ENCODE measurements at regions not wholly inside any gene's neighbourhood (a gene's known extent, or its start where the extent isn't known, plus 50 kb on each side); places are given as distances from the start of the nearest gene placed in this dataset.

- no peak for DNase-seq
Observed at GRCh38 chr7:124692425-124692824, 73.2 kb downstream of the GPR37 start.

DNA sequence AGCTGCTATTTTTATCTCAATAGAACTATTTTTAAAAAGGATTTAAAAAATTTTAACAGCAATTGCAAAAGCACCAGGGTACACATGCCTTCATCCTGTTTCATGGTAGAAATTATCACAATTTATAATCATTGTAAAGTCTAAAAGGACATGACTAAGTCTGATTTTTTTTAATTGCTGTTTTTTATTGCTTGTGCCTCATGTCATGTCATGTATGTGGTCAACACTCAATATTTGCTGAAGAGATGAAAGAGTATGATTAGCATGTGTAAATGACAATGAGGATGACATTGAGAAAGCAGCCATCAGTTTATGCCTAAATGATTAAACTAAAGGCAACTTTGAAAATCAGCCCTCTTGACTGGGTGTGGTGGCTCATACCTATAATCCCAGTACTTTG, 74.8 kb downstream of the GPR37 start:
- no peak for DNase-seq

- DNase-seq, result no peak
Observed at GRCh38 chr7:124689931-124690330, 75.7 kb downstream of the GPR37 start.

DNA sequence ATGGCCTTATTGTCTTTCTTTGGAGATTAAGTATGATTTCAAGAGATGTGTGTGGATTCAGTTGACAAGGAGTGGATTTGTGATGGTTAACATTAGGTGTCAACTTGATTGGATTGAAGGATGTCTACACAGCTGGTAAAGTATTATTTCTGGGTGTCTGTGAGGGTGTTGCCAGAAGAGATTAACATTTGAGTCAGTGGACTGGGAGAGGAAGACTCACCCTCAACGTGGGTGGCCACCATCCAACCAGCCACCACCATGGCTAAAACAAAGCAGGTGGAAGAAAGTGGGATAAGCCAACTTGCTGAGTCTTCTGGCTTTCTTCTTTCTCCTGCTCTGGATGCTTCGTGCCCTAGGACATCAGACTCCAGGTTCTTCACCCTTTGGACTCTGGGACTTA, 76.1 kb downstream of the GPR37 start:
- DNase-seq, result no peak

- DNase-seq, result no peak
Observed at GRCh38 chr7:124688991-124689390, 76.6 kb downstream of the GPR37 start.

DNA sequence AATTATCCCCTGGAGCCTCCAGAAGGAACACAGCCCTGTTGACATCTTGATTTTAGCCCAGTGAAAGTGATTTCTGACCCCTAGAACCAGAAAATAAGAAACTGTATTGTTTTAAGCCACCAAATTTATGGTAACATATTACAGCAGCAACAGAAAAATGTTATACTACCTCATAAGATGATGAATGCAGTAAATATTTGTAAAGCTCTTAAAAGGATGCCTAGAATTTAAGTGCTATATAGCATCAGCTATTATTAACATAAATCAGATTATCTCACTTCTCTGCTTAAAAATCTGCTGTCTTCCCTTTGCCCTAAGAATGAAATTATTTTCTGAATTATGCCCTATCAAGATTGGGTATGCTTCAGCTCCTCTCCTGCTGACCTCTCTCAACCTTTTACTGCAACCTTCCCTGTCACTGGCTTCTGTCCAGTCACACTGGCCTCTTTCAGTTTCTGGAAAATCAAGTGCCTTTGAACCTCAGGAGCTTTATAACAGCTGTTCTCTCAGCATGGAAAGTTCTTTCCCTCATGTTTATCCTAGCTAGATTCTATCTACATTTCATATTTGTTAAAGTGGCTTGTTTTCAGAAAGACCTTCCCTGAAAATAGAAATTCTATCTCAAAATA, 78.9 kb downstream of the GPR37 start:
- no peak for DNase-seq

GRCh38 chr7:124681946-124682345, 83.6 kb downstream of the GPR37 start:
- DNase-seq, result no peak

DNA sequence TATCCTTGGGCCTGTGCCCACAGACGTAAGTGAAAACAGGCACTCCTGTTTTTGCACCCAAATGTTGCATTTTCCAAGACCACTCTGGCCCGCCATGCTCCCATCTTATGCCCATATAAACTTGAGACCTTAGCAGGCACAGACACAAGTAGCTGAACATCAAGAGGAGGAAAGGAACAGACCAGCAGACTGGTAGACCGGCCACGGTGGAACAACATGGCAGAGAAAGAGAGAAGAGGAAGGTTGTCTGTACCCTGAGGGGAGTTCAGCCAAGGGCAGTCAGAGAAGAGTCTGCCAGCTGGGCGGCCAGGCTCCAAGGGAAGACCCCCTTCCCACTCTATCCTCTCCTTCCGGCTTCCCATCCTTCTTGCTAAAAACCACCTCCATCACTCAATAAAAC, 85.3 kb downstream of the GPR37 start:
- DNase-seq, result no peak

DNA sequence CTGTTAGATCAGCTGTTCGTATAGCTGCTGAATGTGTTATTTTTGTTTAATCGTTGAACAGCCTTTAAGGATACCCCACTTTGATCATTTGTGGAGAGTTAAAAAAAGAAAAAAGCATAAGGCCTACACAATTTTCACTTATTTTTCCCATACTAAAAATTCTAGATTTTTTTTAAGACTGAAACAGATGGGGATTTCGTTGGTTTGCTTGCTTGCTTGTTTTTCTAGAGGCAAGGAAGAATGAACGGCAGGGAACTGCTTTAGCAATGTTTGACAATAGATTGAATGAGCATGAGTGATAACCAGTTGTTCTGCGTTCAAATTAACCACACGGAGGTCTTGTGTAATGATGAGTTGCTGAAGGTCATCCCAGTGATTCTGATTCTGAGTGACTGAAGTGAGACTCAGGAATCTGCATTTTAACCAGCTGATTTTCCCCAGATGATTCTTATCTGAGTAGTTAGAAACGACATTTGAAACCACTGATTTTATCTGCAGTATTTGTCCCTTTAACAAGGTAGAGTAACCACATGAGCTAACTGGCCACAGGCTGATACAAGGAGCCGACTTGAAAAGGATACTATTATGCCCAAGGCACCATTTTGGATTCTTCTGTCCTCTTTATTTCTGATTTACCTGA, 85.9 kb downstream of the GPR37 start:
- DNase-seq, result no peak

GRCh38 chr7:124679146-124679545, 86.4 kb downstream of the GPR37 start:
- no peak for DNase-seq

- no peak for DNase-seq
Observed at GRCh38 chr7:124674451-124674850, 91.1 kb downstream of the GPR37 start.

DNA sequence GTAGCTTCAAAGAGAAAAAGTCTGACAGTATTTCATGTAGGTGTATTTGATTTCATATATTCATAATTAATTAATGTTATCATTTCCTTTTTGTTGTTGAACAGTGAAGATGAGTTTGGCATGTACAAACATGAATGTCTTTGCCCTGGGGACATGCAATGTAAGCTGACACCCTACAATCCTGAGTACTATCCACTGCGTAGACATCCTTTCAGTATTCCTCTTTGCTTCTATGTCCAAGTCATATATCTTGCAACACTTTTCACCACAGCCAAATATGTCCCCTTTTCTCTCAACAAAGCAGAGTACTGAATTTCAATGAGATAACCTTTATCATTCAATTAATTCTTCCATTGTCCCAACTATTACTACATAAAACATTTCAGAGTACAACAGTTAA, 93.6 kb downstream of the GPR37 start:
- no peak for DNase-seq

- no peak for DNase-seq
Observed at GRCh38 chr7:124667312-124668153, 98.1 kb downstream of the GPR37 start.

DNA sequence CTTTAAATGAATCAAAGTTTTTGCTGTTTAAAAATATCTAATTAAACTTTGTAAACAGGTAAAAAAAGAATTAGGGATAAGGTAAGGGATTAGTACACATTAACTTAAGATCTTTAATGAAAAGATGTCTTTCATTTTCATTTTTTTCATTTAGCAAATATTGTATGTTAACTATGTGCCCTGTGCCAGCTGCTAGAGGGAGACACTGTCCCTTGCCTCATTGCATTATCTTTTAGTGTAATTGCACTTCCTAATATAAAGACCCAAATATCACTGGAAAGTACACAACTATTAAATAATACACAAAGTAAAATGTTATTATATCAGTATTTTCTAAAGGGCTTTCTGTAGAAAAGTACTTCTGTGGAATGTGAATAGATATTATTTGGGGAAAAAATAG, 102.7 kb downstream of the GPR37 start:
- DNase-seq, result no peak

DNA sequence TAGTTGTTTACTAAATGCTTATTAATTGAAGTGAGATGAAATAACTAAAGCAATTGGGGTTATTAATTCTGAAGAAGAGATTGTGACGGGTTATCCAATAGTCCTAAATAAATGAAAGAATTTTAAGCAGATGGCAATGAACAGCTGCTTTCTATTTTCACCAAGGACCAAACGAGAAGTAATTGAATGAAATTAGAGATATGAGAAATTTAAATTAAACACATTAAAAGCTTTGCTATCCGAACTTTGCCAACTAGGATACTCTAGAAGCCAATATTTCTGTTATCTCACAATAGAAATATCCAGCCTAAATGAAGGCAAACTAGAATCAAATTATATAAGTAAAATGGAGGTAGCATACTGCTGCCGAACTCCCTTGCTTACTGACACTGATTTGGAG, 103.2 kb downstream of the GPR37 start:
- no peak for DNase-seq

DNA sequence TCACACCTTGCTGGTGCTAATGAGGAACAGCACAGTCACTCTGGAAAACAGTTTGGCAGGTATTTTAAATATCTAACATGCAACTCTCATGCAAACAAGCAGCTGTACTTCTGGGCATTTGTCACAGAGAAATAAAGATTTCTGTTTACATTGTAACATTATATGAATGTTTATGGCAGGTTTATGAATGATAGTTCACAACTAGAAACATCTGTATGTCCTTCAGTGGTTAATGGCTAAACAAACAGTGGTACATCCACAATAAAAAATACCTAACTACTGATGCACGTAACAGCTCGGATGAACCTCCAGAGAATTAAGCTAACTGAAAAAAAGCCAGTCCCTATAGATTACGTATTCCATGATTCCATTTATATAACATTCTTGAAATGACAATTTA, 109.6 kb downstream of the GPR37 start:
- no peak for DNase-seq

GRCh38 chr7:124652237-124652636, 113.4 kb downstream of the GPR37 start:
- no peak for DNase-seq

DNA sequence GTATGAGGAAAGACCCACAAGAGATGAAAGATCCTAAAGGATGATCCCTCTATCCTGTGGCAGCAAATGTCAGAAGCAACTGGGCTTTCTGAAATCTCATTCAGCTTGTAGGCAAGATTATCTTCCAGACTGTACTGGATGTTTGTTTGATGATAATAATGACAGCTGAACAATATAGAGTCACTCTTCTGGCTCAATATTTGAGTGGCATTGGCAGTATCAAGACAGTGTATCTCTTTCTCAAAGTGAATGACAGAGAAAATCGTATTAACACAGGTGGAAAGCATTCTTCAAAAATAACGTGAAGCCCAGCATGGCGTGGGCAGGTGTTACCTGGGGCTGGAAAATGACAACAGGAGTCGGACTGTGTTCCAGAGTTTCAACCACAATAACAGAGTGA, 114.5 kb downstream of the GPR37 start:
- no peak for DNase-seq

DNA sequence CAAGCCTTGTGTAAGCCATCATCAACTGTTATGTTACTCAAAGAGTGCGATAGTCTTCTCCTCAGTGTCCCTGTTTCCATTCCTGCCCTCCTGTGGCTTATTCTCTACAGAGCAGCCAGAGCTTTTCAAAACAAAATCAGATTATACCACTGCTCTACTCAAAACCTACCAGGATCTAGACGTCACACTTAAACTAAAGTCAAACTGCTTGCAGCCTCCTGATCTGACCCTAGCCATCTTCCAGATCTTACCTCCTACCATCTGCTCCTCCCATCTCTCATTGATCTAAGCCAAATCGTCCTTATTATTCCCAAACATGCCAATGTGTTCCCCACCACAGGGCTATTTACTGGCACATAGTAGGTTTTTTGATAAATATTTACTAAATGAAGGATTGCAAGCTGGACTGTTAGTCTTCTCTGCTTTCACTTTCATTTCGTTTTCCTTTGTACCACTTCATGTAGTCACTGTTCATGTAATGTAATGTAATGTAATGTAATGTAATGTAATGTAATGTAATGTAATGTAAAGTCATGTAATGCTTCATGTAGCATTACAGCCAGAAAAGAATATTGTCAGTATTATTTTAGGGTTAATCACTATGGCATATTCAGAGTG, 116.1 kb downstream of the GPR37 start:
- no peak for DNase-seq

DNA sequence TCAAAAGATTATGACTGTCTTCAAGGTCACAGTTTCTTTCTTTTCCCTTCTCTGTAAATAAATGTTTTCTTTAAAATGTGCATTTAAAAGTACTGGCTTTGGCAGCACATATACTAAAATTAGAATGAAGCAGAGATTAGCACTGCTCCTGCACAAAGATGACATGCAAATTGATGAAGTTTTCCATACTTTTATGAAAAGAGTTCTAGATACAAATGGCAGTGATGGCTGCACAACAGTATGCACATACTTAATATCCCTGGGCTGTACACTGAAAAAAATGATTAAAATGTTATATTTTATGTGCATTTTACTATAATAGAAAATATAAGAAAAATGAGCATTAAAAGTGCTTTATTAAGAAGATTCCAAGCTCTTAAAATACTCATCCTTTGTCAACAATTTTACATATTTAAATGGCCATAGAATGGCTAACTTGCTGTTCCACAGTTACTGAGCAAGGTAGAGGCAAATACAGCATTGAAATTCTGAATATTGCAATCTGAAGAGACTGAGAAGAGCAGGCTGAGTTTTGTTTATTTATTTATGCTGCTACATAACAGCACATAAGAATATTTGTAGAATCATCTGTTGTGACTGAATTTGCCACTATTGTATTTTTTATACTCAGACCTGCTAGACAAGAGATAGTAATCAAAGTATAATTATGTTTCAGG, 117.8 kb downstream of the GPR37 start:
- DNase-seq, result no peak

DNA sequence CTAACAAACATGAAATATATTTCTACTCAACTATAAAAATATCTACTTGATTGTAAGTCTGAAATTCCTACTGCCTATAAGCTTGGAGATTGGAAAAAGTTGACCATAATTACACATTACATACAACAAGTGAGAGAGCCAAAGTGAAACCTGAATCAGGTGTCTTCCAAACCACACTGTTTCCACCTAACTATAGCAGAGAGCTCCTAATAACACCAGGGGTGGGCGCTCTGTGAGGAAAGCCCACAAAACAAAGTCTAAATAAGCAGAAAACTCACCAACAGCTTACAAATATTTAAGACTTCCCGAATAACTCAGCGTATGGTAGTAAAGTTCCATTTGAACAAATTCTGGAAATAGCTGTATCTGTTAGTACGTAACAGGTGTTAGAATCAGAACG, 119.9 kb downstream of the GPR37 start:
- no peak for DNase-seq

GRCh38 chr7:124643311-124643811, 122.2 kb downstream of the GPR37 start:
- no peak for DNase-seq

DNA sequence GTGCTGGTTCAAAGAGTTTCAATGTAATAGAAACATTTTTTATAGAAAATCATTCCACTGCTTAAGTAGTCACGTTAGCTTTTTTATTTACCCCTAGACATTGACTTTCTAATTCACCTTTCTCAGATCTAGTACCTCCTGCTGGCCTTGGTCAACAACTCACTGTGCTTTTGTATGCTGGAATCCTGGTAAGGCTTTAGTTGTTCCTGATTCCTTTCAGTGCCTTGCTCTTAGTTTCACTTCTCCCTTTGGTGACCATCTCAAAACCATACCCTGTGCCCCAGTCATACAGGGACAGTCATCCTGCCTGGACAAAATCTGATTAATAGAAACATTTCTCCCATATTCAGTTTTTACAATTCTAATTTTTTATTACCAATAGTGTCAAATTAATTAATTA, 130.2 kb downstream of the GPR37 start:
- no peak for DNase-seq
